Liver (tissue), 3 donors: ENCODE measurements at regions not wholly inside any gene's neighbourhood (a gene's known extent, or its start where the extent isn't known, plus 50 kb on each side); places are given as distances from the start of the nearest gene placed in this dataset.

Experiments used
- ATF3 ChIP-seq: IDR thresholded peaks from 2 replicates; pipeline ENCODE4 v1.6.1; 2016; ENCODE audit warnings: antibody characterized with exemption
- CTCF ChIP-seq: fragments of 150-350 bp; IDR thresholded peaks from 2 replicates; pipeline ENCODE4 v1.5.1; 2017; ENCODE audit warnings: improper control_type of control experiment, low read depth, low read length; ENCODE audit not compliant: missing input control
- FOXA1 ChIP-seq: IDR thresholded peaks from 2 replicates; pipeline ENCODE4 v1.6.1; 2016; ENCODE audit warnings: antibody characterized with exemption
- GABPA ChIP-seq, 2 donors: IDR thresholded peaks in 1 of 2; conservative IDR thresholded peaks in 1 of 2; 2 replicates each; pipeline ENCODE4 v1.6.1; 2016; ENCODE audit warnings: antibody characterized with exemption in 2 of 2, mild to moderate bottlenecking in 1 of 2, moderate library complexity in 1 of 2
- MAX ChIP-seq: IDR thresholded peaks from 2 replicates; pipeline ENCODE4 v1.6.1; 2016; ENCODE audit warnings: antibody characterized with exemption
- RAD21 ChIP-seq, 2 donors: IDR thresholded peaks; 2 replicates each; pipeline ENCODE4 v1.6.1; 2016; ENCODE audit warnings: antibody characterized with exemption in 2 of 2, mild to moderate bottlenecking in 2 of 2
- REST ChIP-seq: IDR thresholded peaks from 2 replicates; pipeline ENCODE4 v1.6.1; 2016; ENCODE audit warnings: antibody characterized with exemption, mild to moderate bottlenecking
- SP1 ChIP-seq: IDR thresholded peaks from 2 replicates; pipeline ENCODE4 v1.6.1; 2018; ENCODE audit warnings: antibody characterized with exemption, mild to moderate bottlenecking
- TAF1 ChIP-seq: conservative IDR thresholded peaks from 2 replicates; pipeline ENCODE4 v1.6.1; 2016; ENCODE audit warnings: antibody characterized with exemption, mild to moderate bottlenecking
- YY1 ChIP-seq: IDR thresholded peaks from 2 replicates; pipeline ENCODE4 v1.6.1; 2016; ENCODE audit warnings: antibody characterized with exemption, mild to moderate bottlenecking
- ZBTB33 ChIP-seq: IDR thresholded peaks from 2 replicates; pipeline ENCODE4 v1.6.1; 2016; ENCODE audit warnings: antibody characterized with exemption
- donor health status: healthy.
- donor health status: healthy.

- TF ChIP-seq REST (no peak), CTCF (no peak), ATF3 (no peak), MAX (no peak), ZBTB33 (no peak), YY1 (no peak), SP1 (no peak), RAD21 (IDR thresholded peaks at IDR 0.05) (no peak), TAF1 (no peak), FOXA1 (no peak), GABPA (IDR thresholded peaks at IDR 0.05 in 1 of 2, conservative IDR thresholded peaks at IDR 0.05 in 1 of 2) (no peak)
Measured at GRCh38 chr12:33536431-33536830, 96.8 kb upstream of the SYT10 start.
